ENCODE measurements at regions not wholly inside any gene's neighbourhood (a gene's known extent, or its start where the extent isn't known, plus 50 kb on each side); places are given as distances from the start of the nearest gene placed in this dataset.

DNA sequence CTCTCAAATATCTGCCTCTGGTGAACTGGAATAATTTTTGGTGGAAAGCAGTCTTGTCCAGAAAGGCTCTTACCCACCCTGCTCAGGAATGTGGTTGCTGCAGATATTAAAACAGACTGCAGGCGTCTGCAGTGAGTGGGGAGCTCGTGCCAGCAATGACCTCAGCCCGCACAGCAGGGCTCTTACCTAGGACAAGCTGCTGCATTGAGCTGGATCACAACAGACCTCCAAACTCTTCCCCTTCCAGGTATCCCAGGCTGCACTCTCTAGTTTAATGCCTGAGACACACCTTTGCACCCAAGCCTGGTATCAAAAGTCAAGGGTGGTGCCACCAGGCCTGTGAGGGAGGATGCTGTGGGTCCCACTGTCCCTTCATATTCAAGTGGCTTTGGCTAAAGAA lies 69.7 kb upstream of the CDON start:
- TF ChIP-seq POLR2A (IDR thresholded peaks at IDR 0.05), result no peak
- TF ChIP-seq, protein P1, sequence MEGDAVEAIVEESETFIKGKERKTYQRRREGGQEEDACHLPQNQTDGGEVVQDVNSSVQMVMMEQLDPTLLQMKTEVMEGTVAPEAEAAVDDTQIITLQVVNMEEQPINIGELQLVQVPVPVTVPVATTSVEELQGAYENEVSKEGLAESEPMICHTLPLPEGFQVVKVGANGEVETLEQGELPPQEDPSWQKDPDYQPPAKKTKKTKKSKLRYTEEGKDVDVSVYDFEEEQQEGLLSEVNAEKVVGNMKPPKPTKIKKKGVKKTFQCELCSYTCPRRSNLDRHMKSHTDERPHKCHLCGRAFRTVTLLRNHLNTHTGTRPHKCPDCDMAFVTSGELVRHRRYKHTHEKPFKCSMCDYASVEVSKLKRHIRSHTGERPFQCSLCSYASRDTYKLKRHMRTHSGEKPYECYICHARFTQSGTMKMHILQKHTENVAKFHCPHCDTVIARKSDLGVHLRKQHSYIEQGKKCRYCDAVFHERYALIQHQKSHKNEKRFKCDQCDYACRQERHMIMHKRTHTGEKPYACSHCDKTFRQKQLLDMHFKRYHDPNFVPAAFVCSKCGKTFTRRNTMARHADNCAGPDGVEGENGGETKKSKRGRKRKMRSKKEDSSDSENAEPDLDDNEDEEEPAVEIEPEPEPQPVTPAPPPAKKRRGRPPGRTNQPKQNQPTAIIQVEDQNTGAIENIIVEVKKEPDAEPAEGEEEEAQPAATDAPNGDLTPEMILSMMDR (IDR thresholded peaks at IDR 0.05), result no peak

Data from lower leg skin (tissue), 3 donors.